ENCODE measurements at regions not wholly inside any gene's neighbourhood (a gene's known extent, or its start where the extent isn't known, plus 50 kb on each side); places are given as distances from the start of the nearest gene placed in this dataset.

- no peak for DNase-seq
Observed at GRCh38 chr9:11003836-11004235, 391.0 kb upstream of the PTPRD start.

GRCh38 chr9:11011696-11012095 lies 398.9 kb upstream of the PTPRD start:
- DNase-seq: no peak

- no peak for DNase-seq
Observed at GRCh38 chr9:11016081-11016480, 403.3 kb upstream of the PTPRD start.

- no peak for DNase-seq
Observed at GRCh38 chr9:11023201-11023600, 410.4 kb upstream of the PTPRD start.

- DNase-seq: no peak
Observed at GRCh38 chr9:11025775-11026174, 413.0 kb upstream of the PTPRD start.

- no peak for DNase-seq
Observed at GRCh38 chr9:11038366-11038765, 425.6 kb upstream of the PTPRD start.

GRCh38 chr9:11039006-11039405 lies 426.2 kb upstream of the PTPRD start:
- no peak for DNase-seq

GRCh38 chr9:11045589-11045988 lies 432.8 kb upstream of the PTPRD start:
- no peak for DNase-seq

GRCh38 chr9:11063263-11063662 lies 450.5 kb upstream of the PTPRD start:
- DNase-seq: no peak

- DNase-seq: no peak
Observed at GRCh38 chr9:11064909-11065308, 452.1 kb upstream of the PTPRD start.

GRCh38 chr9:11072176-11072575 lies 459.4 kb upstream of the PTPRD start:
- no peak for DNase-seq

GRCh38 chr9:11086561-11086960 lies 473.8 kb upstream of the PTPRD start:
- DNase-seq: no peak

GRCh38 chr9:11088821-11089374 lies 476.1 kb upstream of the PTPRD start:
- no peak for DNase-seq

- no peak for DNase-seq
Observed at GRCh38 chr9:11092974-11093373, 480.2 kb upstream of the PTPRD start.

- DNase-seq: no peak
Observed at GRCh38 chr9:11097020-11097419, 484.2 kb upstream of the PTPRD start.

GRCh38 chr9:11103525-11103924 lies 490.7 kb upstream of the PTPRD start:
- DNase-seq: peak; percentile 77

- no peak for DNase-seq
Observed at GRCh38 chr9:11107196-11107595, 494.4 kb upstream of the PTPRD start.

GRCh38 chr9:11128156-11128555 lies 515.4 kb upstream of the PTPRD start:
- no peak for DNase-seq

GRCh38 chr9:11135851-11136250 lies 523.0 kb upstream of the PTPRD start:
- DNase-seq: no peak

- DNase-seq: no peak
Observed at GRCh38 chr9:11141357-11141756, 528.6 kb upstream of the PTPRD start.

- no peak for DNase-seq
Observed at GRCh38 chr9:11142965-11143738, 530.4 kb upstream of the PTPRD start.

- DNase-seq: no peak
Observed at GRCh38 chr9:11144746-11145145, 531.9 kb upstream of the PTPRD start.

GRCh38 chr9:11148189-11148588 lies 535.4 kb upstream of the PTPRD start:
- no peak for DNase-seq

GRCh38 chr9:11149065-11149464 lies 536.3 kb upstream of the PTPRD start:
- DNase-seq: no peak

- DNase-seq: no peak
Observed at GRCh38 chr9:11158063-11158462, 545.3 kb upstream of the PTPRD start.

Measured in NCI-H2171 (cell line).